Smooth muscle cell (in vitro differentiated cells): ENCODE measurements at regions not wholly inside any gene's neighbourhood (a gene's known extent, or its start where the extent isn't known, plus 50 kb on each side); places are given as distances from the start of the nearest gene placed in this dataset.
A peak's percentile ranks its signal among the peaks of the same experiment; 100 is the strongest.

ENCODE experiments used
- DNase-seq: peaks from one replicate; lab custom pipeline; 2025; ENCODE audit not compliant: unreplicated experiment; lab: John Stamatoyannopoulos, UW
- H2AFZ ChIP-seq: fragments of 200-600 bp; sonication (generic); 2 replicates; pipeline ENCODE4 v1.6.0; 2016; ENCODE audit warnings: antibody characterized with exemption, low read depth, mild to moderate bottlenecking
- H3F3A ChIP-seq: fragments of 200-600 bp; sonication (generic); 2 replicates; pipeline ENCODE4 v1.6.0; 2017; ENCODE audit warnings: antibody characterized with exemption, low read depth
- H3K27ac ChIP-seq: fragments of 200-600 bp; sonication (generic); 2 replicates; pipeline ENCODE4 v1.5.1; 2016; ENCODE audit warnings: low read depth, mild to moderate bottlenecking
- H3K27me3 ChIP-seq: fragments of 200-600 bp; sonication (generic); 2 replicates; pipeline ENCODE4 v1.6.1; 2016; ENCODE audit warnings: low read depth, mild to moderate bottlenecking
- H3K36me3 ChIP-seq: fragments of 200-600 bp; sonication (generic); 2 replicates; pipeline ENCODE4 v1.5.1; 2016; ENCODE audit warnings: low read depth
- H3K4me1 ChIP-seq: fragments of 200-600 bp; sonication (generic); 2 replicates; pipeline ENCODE4 v1.5.1; 2016; ENCODE audit warnings: low read depth
- H3K4me2 ChIP-seq: fragments of 200-600 bp; sonication (generic); 2 replicates; pipeline ENCODE4 v1.6.0; 2016; ENCODE audit warnings: mild to moderate bottlenecking
- H3K4me3 ChIP-seq: fragments of 200-600 bp; sonication (generic); 2 replicates; pipeline ENCODE4 v1.5.1; 2016; ENCODE audit warnings: mild to moderate bottlenecking
- H3K79me2 ChIP-seq: fragments of 200-600 bp; sonication (generic); 2 replicates; pipeline ENCODE4 v1.6.0; 2016; ENCODE audit warnings: low read depth, mild to moderate bottlenecking
- H3K9ac ChIP-seq: fragments of 200-600 bp; sonication (generic); 2 replicates; pipeline ENCODE4 v1.6.0; 2016; ENCODE audit warnings: low read depth
- H3K9me3 ChIP-seq: fragments of 200-600 bp; sonication (generic); replicated peaks from 2 replicates; pipeline ENCODE4 v1.5.1; 2016; ENCODE audit warnings: low read depth
- H4K20me1 ChIP-seq: fragments of 200-600 bp; sonication (generic); 2 replicates; pipeline ENCODE4 v1.6.0; 2016; ENCODE audit warnings: low read depth
- CTCF ChIP-seq: fragments of 200-600 bp; sonication (generic); IDR thresholded peaks from 2 replicates; pipeline ENCODE4 v1.5.1; 2017; ENCODE audit warnings: borderline replicate concordance, mild to moderate bottlenecking, antibody characterized with exemption; ENCODE audit not compliant: insufficient read depth, poor library complexity, severe bottlenecking
- WGBS: methylation state at CpG from one replicate; pipeline ENCODE4 v1.1.7; 2016; ENCODE audit warnings: low lambda C conversion rate; 5-methylcytosine and 5-hydroxymethylcytosine counted together

GRCh38 chr3:64884536-64884935, 196.7 kb upstream of the ADAMTS9 start:
- H3K9me3 ChIP-seq, result no peaks in the 10 kb centered on the region
- WGBS, result 69% methylated on average over 3 of the region's 3 CpGs
- no peak overlapping the region for H3K27ac ChIP-seq
- peaks cover 11% of the 10 kb centered on the region for H3F3A ChIP-seq
- H3K27me3 ChIP-seq, result no peaks in the 10 kb centered on the region
- H3K4me3 ChIP-seq, result no peak overlapping the region
- no peak for TF ChIP-seq CTCF
- no peaks in the 10 kb centered on the region for H3K79me2 ChIP-seq
- H3K9ac ChIP-seq, result no peak overlapping the region
- DNase-seq, result no peak
- H2AFZ ChIP-seq, result no peak overlapping the region
- peaks cover 11% of the 10 kb centered on the region for H3K4me1 ChIP-seq
- no peaks in the 10 kb centered on the region for H3K36me3 ChIP-seq
- no peaks in the 10 kb centered on the region for H4K20me1 ChIP-seq
- no peak overlapping the region for H3K4me2 ChIP-seq

GRCh38 chr3:64880916-64881315, 193.1 kb upstream of the ADAMTS9 start:
- no peak for DNase-seq
- Histone ChIP-seq H3K27me3 (no peaks in the 10 kb centered on the region), H3K4me1 (no peaks in the 10 kb centered on the region), H3F3A (peaks cover 7% of the 10 kb centered on the region), H3K4me2 (no peak overlapping the region), H3K79me2 (no peaks in the 10 kb centered on the region), H2AFZ (no peak overlapping the region), H3K9me3 (no peaks in the 10 kb centered on the region), H3K27ac (peak overlapping the region; percentile 12), H3K4me3 (no peak overlapping the region), H3K9ac (no peak overlapping the region), H3K36me3 (no peaks in the 10 kb centered on the region), H4K20me1 (no peaks in the 10 kb centered on the region)
- TF ChIP-seq CTCF, result no peak

- 32% methylated on average over 2 of the region's 2 CpGs for WGBS
- no peaks in the 10 kb centered on the region for H3K79me2 ChIP-seq
- H3K36me3 ChIP-seq, result no peaks in the 10 kb centered on the region
- no peak overlapping the region for H3K4me2 ChIP-seq
- no peaks in the 10 kb centered on the region for H3K4me1 ChIP-seq
- no peak overlapping the region for H3K4me3 ChIP-seq
- no peak overlapping the region for H2AFZ ChIP-seq
- H3F3A ChIP-seq, result peaks cover 7% of the 10 kb centered on the region
- no peak for DNase-seq
- no peak overlapping the region for H3K9ac ChIP-seq
- no peak for TF ChIP-seq CTCF
- no peak overlapping the region for H3K27ac ChIP-seq
- no peaks in the 10 kb centered on the region for H3K27me3 ChIP-seq
- no peaks in the 10 kb centered on the region for H4K20me1 ChIP-seq
- H3K9me3 ChIP-seq, result no peaks in the 10 kb centered on the region
Measured at GRCh38 chr3:64878362-64878761, 190.6 kb upstream of the ADAMTS9 start.

- Histone ChIP-seq H3K9me3 (peaks cover 16% of the 10 kb centered on the region), H3K9ac (no peak overlapping the region), H3K27me3 (no peaks in the 10 kb centered on the region), H3K36me3 (peaks cover 12% of the 10 kb centered on the region), H3K4me2 (no peak overlapping the region), H3K79me2 (no peaks in the 10 kb centered on the region), H4K20me1 (no peaks in the 10 kb centered on the region), H3F3A (no peaks in the 10 kb centered on the region), H3K4me3 (no peak overlapping the region), H3K27ac (no peak overlapping the region), H3K4me1 (peaks cover 5% of the 10 kb centered on the region), H2AFZ (no peak overlapping the region)
- TF ChIP-seq CTCF, result no peak
- 67% methylated on average over 1 of the region's 1 CpG for WGBS
- DNase-seq, result no peak
Measured at GRCh38 chr3:64873400-64873799, 185.6 kb upstream of the ADAMTS9 start.
